Suppressor macrophage treated with lipopolysaccharide for 1 hour (primary cell): ENCODE measurements at regions not wholly inside any gene's neighbourhood (a gene's known extent, or its start where the extent isn't known, plus 50 kb on each side); places are given as distances from the start of the nearest gene placed in this dataset.

Experiments used
- DNase-seq, 3 donors: peaks; one replicate each; pipeline ENCODE4 v3.0.0-alpha.2; 2020 to 2022

DNA sequence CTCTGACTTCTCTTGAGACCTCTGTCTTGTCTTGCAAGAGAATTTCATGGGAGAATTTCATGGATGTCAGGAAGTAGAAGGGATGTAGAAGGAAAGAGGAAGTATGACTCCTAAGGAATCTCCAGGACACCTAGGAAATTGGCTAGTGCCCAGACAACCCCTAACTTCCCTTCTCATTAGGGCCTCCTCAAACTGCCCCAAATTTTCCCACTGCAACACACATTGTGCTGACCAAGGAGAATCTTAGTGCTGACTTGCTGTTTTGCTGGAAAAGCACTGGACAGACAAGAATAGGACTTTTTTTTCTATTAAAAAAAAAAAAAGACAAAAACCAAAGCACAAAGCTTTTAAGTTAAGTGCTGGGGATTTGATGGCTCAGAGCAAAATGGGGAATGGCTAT lies 236.1 kb upstream of the CADM1 start:
- DNase-seq = peak; percentile 70 to 78 (median 77)

DNA sequence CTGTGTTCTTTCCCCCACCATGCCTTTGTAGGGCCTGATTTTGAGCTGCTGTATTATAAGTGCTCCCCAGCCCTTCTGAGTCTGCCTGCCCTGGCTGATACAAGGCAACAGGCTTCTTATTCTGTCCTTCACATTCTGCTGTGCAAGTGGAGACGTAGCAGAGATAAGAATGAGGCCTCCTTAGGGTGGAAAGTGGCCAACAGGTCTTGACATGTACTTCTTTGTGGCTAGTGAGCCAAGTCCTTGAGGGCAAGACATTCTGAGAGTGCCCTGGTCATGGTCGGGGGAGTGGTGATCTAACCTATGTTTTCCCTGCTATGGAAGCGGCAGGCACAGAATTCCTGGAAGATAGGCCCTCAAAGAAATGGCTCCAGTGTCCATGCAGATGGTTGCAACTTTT lies 235.7 kb upstream of the CADM1 start:
- DNase-seq = no peak

DNA sequence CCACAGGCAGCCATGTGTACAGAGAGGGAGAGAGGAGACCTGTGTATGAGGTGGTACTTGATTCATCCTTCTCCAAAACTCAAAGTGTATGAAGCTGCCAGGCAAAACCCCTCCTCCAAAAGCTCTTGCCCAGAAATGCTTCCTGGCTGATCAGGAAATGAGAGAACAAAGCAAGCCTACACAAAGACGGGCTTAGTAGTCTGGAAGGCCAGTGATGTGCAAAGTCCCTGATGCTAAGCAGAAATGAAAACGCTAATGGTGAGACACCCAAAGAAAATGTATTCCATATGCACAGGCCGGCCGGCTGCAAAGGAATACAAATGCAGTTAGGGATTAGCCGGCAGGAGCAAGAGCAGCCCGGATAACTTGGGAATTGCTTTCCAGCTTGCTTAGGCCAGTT lies 234.9 kb upstream of the CADM1 start:
- no peak for DNase-seq

DNA sequence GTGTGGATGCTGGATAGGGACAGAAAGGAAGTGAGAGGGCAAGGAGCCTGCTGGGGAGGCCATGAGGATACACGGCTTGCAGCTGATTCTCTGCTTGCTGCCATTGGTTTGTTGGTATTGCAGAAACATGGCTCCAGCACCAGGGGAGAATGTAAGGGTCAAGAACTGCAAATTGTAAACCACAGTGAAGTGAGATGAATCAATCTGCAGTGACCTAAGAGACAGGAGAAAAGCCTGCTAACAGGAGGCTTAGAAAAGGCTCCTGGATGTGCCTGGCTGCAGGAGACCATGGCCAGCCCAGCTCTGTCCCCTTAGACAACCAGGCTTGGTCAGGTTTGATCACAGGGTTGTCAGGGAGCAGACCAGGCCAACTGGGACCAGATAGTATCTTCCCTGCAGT lies 233.7 kb upstream of the CADM1 start:
- no peak for DNase-seq

DNA sequence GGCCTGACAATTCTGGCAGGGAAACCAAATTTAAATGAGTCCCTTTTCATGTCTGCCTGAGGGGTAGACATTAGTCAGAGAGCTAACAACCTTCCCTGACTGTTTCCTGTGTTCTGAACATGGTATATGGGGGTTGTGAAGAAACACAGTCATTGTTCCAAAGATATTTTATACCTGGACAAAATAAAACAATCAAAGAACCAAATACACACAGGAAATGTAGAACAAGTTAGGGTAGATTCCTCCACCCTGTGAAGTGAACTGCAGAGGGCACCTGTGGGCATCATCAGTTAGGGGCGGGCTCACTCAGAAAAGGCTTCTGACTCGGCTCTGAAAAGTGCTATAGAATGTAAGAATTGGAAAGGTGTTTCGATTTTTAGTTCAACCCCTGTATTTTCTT lies 231.9 kb upstream of the CADM1 start:
- no peak for DNase-seq

DNA sequence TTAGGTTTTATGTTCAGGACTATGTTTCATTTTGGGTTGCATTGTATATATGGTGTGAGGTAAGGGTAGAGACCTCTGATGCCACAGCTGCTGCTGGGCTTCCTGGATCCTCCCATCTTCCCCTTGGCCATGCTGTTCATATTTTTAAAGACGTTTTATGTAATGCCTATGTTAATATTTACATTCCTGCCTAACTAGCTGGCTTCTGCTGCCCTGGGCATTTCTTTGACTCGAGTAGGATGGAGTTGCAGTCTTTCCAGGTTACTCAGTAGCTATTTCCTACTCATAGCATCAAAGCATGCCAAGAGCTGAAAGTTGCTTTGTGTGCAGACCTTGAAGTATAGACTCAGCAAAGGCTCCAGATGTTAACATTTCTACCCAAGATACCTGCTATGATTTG lies 220.5 kb upstream of the CADM1 start:
- DNase-seq = no peak

DNA sequence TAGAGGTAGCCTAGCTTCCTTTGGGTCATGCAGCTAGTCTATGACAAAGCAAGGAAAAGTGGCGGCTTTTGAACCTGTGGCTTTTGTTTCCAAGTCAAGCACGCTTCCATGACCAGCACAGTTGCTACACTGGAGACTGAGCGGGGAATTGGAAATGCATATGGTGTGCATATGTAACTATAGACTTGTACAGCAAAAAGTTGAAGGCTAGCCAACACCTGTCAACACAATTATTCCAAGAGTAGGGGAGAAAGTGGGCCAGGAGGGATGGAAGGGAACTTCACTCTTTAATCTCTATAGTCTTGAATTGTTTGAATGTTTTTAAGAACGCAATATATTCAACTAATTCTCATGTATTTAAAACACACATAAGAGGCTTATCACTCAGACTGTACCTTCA lies 218.5 kb upstream of the CADM1 start:
- no peak for DNase-seq

DNA sequence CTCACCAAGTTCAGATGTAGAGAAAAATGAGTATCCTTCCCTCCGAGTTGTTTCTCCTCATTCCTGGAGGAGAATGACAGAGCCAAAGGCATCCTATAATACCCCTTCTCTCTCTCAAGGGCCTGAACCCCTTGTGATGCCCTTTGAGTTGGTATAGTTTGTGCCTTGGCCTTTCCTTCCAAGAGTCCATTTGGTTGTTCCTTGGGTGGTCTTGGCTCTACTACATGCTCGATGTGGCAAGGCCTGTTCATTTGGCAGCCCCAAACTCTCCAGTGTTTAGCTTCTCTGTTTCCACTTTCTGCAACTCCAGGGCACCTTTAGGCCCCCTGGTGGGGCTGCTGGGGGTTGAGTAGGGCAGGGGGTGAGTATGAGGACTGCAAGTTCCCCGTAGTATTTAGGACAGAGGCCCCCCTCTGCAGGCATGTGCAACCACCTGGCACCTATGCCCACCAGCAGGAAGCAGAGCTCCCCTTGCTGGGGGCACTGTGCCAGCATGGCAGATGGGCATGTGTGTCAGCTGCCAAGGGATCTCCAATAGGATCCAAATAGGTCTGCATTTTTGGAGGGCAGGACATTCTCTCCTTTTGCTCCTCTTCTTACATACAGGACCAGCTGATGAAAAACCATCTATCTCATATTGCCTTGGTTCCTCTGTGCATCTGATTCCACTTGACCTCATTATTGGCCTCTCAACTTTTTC lies 217.2 kb upstream of the CADM1 start:
- DNase-seq = no peak

DNA sequence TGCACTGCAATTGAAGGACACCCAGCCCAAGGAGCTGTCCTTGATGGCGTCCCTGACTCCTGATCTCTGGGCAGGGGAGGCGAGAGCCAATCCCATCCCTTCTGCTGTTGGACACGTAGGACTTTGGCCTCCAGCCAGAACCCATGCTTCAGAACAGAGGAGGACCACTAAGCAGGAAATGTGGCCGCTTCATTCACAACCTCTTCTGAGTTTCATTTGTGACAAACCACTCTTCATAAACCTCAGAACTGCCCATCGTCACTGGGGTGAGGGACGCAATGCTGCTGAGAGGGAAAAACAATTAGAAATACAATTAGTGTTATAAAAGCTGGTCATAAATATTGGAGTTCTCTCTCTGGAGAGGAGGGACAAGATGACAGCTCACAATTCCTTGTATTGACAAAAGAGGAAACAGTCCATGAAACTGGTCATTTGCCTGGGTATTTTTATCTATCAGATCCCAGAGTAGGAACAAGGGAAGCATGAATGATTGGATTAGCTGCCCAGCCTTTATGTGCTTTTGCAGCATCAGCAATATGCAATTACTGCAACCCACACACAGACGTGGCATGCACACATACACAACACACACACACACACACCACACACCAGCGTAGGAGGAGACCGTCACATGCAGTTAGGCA lies 216.5 kb upstream of the CADM1 start:
- DNase-seq = peak; percentile 46 to 56 (median 48)

DNA sequence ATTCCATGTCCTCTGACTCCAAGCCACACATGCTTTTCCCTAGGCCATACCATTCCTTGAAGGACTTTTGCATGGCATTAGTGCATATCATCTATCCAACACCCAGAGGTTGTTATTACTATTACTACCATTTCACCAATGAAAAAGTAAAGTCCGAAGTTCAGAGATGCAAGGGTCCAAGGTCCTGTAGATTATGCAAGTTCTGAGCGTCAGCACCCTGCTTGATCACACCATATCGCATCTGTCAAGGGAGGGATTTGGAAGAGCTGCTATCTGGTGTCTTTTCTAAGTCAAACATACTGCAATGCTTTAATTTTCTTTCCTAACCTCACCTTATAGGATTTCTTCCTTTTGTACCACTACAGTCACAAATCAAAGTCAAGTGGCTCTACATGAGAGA lies 214.7 kb upstream of the CADM1 start:
- DNase-seq = no peak

DNA sequence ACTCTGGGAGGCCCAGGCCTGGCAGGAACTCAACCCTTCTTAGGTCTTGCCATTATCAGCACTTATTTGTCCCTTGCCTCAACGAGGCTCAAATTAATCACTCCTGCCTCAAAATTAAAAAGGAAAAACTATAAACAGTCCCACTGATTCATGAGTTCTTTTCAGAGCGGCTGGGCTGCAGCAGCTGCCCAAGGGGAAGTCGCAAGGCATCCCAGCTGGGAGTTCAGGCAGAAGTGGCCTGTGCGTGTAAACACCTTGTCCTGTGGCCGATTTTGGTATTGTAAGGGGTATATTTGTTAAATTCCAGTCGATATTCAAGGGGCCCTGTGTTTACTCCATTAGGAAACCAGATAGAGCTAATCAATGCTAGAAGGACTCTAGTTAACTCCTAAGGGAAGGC lies 213.9 kb upstream of the CADM1 start:
- peak; percentile 62 to 75 (median 68) for DNase-seq

DNA sequence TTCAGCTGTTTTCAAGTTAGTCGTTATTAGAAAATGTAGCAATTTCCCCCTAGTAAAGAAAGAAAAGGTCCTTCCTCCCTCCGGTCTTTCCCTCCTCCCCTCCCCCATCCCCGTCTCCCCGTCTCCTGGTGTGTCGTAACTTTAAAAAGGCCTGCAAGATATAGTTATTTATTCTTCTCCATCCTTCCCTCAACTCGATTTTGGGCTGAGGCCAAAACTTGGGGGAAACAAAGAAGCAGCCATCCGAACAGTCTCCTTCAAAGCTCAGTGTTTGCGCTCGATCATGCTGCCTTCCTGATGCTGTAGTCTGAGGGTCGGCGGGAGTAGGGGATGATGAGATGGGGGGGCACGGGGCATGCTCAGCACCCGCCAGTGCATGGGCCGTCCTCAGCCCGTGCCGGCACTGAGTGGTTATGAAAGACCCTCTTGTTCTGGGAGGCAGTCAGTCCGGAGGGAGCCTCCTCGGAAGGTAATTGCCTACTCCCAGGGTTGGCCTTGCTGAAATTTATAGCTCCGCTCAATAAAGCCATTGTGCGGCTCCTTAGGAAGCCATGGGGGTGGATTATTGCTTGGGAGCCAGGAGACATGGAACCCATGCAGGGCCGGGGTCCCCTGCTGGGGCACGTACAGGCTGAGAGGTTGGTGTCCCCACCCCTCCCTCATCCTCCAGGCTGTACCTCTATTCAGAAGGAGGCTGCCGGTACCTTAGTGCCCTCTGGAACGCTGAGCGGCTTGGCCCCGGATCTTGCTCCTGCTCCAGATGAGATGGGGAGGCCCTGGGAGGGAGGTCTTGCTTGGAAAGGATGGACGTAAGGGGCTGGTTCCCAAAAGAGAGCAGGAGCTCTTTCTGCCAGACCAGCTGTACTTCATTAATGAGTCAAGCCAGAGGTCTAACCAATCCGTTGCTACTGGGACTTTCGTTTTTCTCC lies 212.7 kb upstream of the CADM1 start:
- peak; percentile 58 to 77 (median 62) for DNase-seq

DNA sequence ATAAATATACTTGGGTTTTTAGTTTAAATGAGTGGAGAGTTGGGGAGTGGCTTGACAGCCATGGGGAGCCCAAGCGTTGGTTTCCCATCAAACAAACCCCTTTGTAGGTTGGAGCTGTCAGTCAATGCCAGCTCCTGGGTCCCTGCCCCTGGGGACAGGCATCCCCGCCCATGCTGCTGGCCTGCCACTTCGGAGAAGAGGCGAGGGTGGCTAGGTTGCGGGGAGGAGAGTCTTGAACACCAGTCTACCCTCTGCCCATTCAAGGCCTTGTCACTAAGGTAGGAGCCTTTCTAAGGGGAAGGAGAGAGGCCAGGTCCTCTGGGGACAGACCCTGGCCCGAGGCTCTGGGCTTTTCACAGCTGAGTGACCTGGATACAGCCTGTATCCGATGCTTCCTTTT lies 211.9 kb upstream of the CADM1 start:
- no peak for DNase-seq

DNA sequence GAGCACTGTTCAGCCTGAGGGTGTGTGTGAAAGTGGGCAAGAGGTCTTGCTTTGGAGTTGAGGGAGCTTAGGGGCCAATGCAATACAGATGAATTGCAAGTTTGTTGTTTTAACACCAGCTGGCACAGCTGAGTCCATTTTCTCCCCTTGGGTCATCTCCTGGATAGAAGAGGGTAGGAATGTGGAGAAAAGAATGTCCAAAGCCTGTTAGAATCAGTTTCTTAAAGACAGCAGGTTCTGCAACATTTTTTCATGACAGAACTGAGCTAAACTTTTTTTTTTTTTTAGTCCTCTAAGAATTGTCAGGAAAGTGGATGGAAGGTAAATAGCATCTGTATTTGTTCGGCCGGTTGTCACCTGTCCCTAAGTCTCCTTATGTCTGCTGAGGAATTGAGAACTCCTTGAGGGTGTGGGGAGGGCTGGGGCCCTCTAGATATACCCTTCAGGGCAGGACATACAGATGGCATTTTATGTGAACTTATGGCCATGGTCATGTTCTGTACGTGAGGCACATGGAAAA lies 211.1 kb upstream of the CADM1 start:
- DNase-seq = no peak

DNA sequence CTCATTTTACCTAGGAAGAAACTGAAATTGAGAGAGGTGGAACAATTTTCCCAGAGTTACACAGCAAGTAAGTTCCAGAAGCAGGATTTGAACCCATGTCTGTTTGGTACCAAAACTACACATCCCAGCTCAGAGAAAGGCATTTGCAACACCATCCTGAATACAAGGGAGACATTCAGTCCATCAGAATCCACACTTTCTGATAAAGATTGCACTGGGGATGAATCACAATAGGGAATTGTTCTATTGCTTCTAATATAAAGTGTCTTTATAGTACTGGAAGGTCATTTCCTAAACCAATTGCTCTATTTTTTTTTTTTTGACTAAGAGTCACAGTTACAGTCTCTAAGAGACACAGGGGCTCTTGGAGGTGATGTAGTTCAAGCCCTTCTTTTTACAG lies 208.1 kb upstream of the CADM1 start:
- DNase-seq = no peak

DNA sequence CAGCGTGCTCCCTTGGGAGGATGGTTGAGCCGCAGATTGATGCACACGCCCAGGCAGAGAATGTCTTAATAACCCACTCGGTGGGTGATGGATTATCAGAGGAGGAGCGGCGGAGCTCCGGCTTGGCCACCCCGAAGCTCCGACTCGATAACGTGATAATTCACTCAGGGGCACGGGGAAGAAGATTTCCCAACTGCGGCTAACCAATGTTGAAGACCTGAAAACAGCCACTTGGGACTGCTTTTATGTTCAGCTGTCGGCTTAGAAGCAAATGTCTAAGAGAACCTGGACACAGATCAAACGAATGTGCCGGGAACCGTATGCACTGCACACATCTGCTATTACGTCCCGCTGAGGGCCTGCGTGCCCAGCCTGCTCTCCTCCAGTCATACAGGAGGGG lies 206.8 kb upstream of the CADM1 start:
- no peak for DNase-seq

DNA sequence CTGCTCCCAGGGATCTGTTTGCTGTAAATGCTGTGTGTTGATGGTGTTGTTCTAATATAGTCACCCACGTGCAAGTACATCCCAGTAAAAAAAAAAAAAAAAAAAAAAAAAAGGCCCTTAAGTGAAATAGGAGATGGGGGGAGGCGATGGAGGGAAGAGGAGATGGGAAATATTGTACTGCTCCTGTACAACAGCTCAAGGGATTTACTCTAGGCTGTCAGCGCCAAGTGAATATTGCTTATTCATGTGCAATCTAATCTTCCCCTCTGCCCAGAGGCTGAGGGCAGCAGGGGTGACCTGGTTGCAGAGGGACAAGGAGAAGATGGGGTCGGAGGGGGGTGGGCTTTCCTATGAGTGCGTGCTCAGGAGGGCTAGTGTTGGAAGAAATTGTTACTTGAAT lies 206.2 kb upstream of the CADM1 start:
- DNase-seq = no peak

DNA sequence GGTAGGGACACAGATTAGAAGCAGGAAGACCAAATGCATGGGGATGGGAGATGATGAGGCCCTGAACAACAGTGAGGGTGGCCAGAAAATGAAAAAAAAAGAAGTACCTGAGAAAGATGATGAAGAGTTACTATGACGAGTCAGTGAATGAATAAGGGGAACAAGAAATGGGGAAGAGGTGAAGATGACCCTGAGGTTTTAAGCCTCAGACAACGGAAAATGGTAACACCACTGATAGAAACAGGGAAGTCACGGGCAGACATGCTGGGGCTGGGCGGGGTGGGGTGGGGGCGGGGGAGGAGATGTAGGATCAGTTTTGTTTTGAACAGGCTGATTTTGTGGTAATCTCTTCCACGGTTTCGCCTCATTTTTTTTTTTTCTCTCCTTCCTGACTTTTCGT lies 205.1 kb upstream of the CADM1 start:
- DNase-seq = peak; percentile 79 to 92 (median 85)

DNA sequence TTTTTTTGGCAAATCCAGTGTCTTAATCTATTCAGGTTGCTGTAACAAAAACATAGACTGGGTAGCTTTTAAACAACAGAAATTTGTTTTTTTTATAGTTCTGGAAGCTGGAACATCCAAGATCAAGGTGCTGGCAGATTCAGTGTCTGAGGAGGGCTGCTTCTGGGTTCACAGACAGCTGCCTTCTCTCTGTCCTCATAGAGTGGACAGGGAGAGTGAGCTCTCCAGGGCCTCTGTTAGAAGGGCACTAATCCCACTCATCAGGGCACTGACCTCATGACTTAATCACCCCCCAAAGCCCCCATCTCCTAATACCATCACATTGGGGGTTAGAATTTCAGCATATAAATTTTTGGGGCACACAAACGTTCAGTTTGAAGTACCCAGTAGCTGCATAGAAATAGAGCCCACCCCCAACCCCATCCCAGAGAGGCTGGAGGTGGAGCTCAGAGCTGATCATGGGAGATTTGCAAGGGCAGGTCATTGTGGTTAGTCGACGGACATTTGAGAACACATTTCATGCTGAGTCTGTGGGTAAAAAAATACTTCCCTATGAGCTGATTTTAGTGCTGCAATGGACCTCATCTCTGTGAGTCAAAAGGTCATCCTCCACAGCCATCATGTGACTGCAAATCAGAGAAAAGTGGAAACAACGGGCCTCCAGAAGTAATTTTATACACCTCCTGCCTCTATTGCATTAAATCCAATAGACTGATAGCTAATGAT lies 203.1 kb upstream of the CADM1 start:
- DNase-seq = peak; percentile 91 to 98 (median 96)

DNA sequence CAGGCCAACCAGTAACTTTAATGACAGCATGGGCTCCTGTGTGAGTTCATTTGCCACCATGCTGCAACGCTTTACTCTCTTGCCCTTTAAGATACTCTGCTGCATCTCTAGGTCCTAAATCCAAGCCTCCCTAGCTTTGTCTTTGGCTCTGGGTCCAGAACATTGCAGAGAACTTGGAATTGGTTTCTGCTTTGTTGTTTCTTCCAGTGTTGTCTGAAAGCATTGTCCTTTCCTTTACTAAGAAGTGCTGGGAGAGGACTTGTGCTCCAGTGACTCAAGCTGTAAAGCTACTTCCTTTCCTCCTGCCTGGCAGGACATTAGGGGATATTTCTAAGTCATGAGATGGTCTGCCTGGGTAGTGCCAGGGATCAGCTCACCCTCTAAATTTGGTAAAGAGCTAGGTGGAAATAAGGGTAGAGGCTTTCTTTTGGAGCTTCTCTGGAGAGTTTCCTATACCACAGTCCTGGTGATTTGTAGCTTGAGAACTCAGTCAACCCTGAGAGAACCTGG lies 202.5 kb upstream of the CADM1 start:
- DNase-seq = peak; percentile 89 to 97 (median 95)

DNA sequence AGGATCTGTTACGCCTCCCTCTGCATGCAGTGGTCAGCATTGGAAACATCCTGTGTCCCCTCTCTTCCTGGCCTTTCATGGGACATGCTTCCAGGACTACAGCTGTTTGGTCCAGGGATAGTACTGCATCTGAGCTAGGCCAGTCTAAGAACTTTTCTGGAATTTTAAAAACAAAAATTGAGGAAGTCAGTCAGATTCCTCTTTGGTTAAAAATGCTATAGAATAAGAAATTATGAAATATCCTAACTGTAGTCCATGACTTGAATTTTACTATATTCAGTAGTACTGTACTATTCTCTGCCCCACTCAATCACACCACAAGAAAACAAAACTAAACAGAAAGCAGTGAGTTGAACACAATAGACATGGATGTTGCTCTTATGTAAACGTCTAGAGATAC lies 201.0 kb upstream of the CADM1 start:
- peak in 2 of 3 donors; percentile 52 to 56 for DNase-seq
